ENCODE measurements at regions not wholly inside any gene's neighbourhood (a gene's known extent, or its start where the extent isn't known, plus 50 kb on each side); places are given as distances from the start of the nearest gene placed in this dataset.

- H3K4me3 ChIP-seq (ENCODE audit: low read depth, low read length): no peak overlapping the region
- no peak for TF ChIP-seq CTCF (IDR thresholded peaks at IDR 0.05; ENCODE audit: insufficient read depth, low read length, poor library complexity, severe bottlenecking)
- no peak for DNase-seq (ENCODE audit: low read depth)
- no peaks in the 10 kb centered on the region for H3K36me3 ChIP-seq (ENCODE audit: control insufficient read depth, insufficient read depth, low read length)
- no peaks in the 10 kb centered on the region for H3K27me3 ChIP-seq (ENCODE audit: control insufficient read depth, insufficient read depth, low read length)
These were observed 78.8 kb upstream of the CCDC85A start for GRCh38 chr2:56104962-56105361.

GRCh38 chr2:56107502-56108220 lies 76.1 kb upstream of the CCDC85A start:
- DNase-seq (ENCODE audit: low read depth): no peak
- H3K36me3 ChIP-seq (ENCODE audit: control insufficient read depth, insufficient read depth, low read length): no peaks in the 10 kb centered on the region
- H3K4me3 ChIP-seq (ENCODE audit: low read depth, low read length): no peak overlapping the region
- TF ChIP-seq CTCF (IDR thresholded peaks at IDR 0.05; ENCODE audit: insufficient read depth, low read length, poor library complexity, severe bottlenecking): no peak
- no peaks in the 10 kb centered on the region for H3K27me3 ChIP-seq (ENCODE audit: control insufficient read depth, insufficient read depth, low read length)

GRCh38 chr2:56108806-56109205 lies 75.0 kb upstream of the CCDC85A start:
- Histone ChIP-seq H3K4me3 (ENCODE audit: low read depth, low read length) (no peak overlapping the region), H3K27me3 (ENCODE audit: control insufficient read depth, insufficient read depth, low read length) (no peaks in the 10 kb centered on the region), H3K36me3 (ENCODE audit: control insufficient read depth, insufficient read depth, low read length) (no peaks in the 10 kb centered on the region)
- no peak for DNase-seq (ENCODE audit: low read depth)
- TF ChIP-seq CTCF (IDR thresholded peaks at IDR 0.05; ENCODE audit: insufficient read depth, low read length, poor library complexity, severe bottlenecking): no peak

GRCh38 chr2:56109994-56110393 lies 73.8 kb upstream of the CCDC85A start:
- Histone ChIP-seq H3K36me3 (ENCODE audit: control insufficient read depth, insufficient read depth, low read length) (no peaks in the 10 kb centered on the region), H3K27me3 (ENCODE audit: control insufficient read depth, insufficient read depth, low read length) (no peaks in the 10 kb centered on the region), H3K4me3 (ENCODE audit: low read depth, low read length) (no peak overlapping the region)
- TF ChIP-seq CTCF (IDR thresholded peaks at IDR 0.05; ENCODE audit: insufficient read depth, low read length, poor library complexity, severe bottlenecking): no peak
- no peak for DNase-seq (ENCODE audit: low read depth)

GRCh38 chr2:56113382-56113975 lies 70.3 kb upstream of the CCDC85A start:
- TF ChIP-seq CTCF (IDR thresholded peaks at IDR 0.05; ENCODE audit: insufficient read depth, low read length, poor library complexity, severe bottlenecking): no peak

GRCh38 chr2:56117764-56118163 lies 66.0 kb upstream of the CCDC85A start:
- Histone ChIP-seq H3K27me3 (ENCODE audit: control insufficient read depth, insufficient read depth, low read length) (no peaks in the 10 kb centered on the region), H3K4me3 (ENCODE audit: low read depth, low read length) (no peak overlapping the region), H3K36me3 (ENCODE audit: control insufficient read depth, insufficient read depth, low read length) (no peaks in the 10 kb centered on the region)
- DNase-seq (ENCODE audit: low read depth): no peak
- no peak for TF ChIP-seq CTCF (IDR thresholded peaks at IDR 0.05; ENCODE audit: insufficient read depth, low read length, poor library complexity, severe bottlenecking)

More at GRCh38 chr2:56113382-56113975, 70.3 kb upstream of the CCDC85A start:
- Histone ChIP-seq H3K36me3 (ENCODE audit: control insufficient read depth, insufficient read depth, low read length) (no peaks in the 10 kb centered on the region), H3K4me3 (ENCODE audit: low read depth, low read length) (no peak overlapping the region), H3K27me3 (ENCODE audit: control insufficient read depth, insufficient read depth, low read length) (no peaks in the 10 kb centered on the region)
- DNase-seq (ENCODE audit: low read depth): no peak
